ENCODE measurements at regions not wholly inside any gene's neighbourhood (a gene's known extent, or its start where the extent isn't known, plus 50 kb on each side); places are given as distances from the start of the nearest gene placed in this dataset.

GRCh38 chr11:119545978-119546915 lies 123.3 kb upstream of the THY1 start:
- DNase-seq: no peak

GRCh38 chr11:119540370-119541125 lies 117.6 kb upstream of the THY1 start:
- peak in 1 of 2 donors; percentile 13 for DNase-seq

GRCh38 chr11:119539583-119539982 lies 116.6 kb upstream of the THY1 start:
- DNase-seq: no peak

- peak in 1 of 2 donors; percentile 47 for DNase-seq
Measured at GRCh38 chr11:119538753-119539152, 115.8 kb upstream of the THY1 start.

- DNase-seq: no peak
Measured at GRCh38 chr11:119537306-119538253, 114.6 kb upstream of the THY1 start.

GRCh38 chr11:119536801-119537200 lies 113.8 kb upstream of the THY1 start:
- DNase-seq: no peak

- DNase-seq: peak; percentile 23 to 56
Measured at GRCh38 chr11:119533921-119534736, 111.2 kb upstream of the THY1 start.

GRCh38 chr11:119533462-119533861 lies 110.5 kb upstream of the THY1 start:
- no peak for DNase-seq

GRCh38 chr11:119532551-119532950 lies 109.6 kb upstream of the THY1 start:
- DNase-seq: no peak

- no peak for DNase-seq
Measured at GRCh38 chr11:119531623-119532022, 108.7 kb upstream of the THY1 start.

- DNase-seq: no peak
Measured at GRCh38 chr11:119531056-119531455, 108.1 kb upstream of the THY1 start.

GRCh38 chr11:119530509-119530908 lies 107.5 kb upstream of the THY1 start:
- DNase-seq: no peak

GRCh38 chr11:119529936-119530335 lies 107.0 kb upstream of the THY1 start:
- no peak for DNase-seq

- no peak for DNase-seq
Measured at GRCh38 chr11:119529063-119529845, 106.3 kb upstream of the THY1 start.

GRCh38 chr11:119525867-119526196 lies 102.9 kb upstream of the THY1 start:
- no peak for DNase-seq

- DNase-seq: no peak
Measured at GRCh38 chr11:119525180-119525866, 102.4 kb upstream of the THY1 start.

GRCh38 chr11:119523539-119524157 lies 100.7 kb upstream of the THY1 start:
- no peak for DNase-seq

GRCh38 chr11:119522609-119523008 lies 99.6 kb upstream of the THY1 start:
- no peak for DNase-seq

GRCh38 chr11:119521551-119521950 lies 98.6 kb upstream of the THY1 start:
- no peak for DNase-seq

GRCh38 chr11:119520966-119521365 lies 98.0 kb upstream of the THY1 start:
- no peak for DNase-seq
